SK-N-MC (cell line): ENCODE measurements at regions not wholly inside any gene's neighbourhood (a gene's known extent, or its start where the extent isn't known, plus 50 kb on each side); places are given as distances from the start of the nearest gene placed in this dataset.
A peak's percentile ranks its signal among the peaks of the same experiment; 100 is the strongest.
"Not testable (repeated sequence)": the region's sequence is repeated elsewhere in the genome, so short reads cannot be mapped to it uniquely, and the experiment has no call there.

ENCODE experiments used
- DNase-seq: peaks from one replicate; pipeline ENCODE4 v3.0.0-alpha.2; 2011; ENCODE audit warnings: low read depth, low spot score
- H3K27ac ChIP-seq: fragments of 200-600 bp; sonication (generic); 2 replicates; pipeline ENCODE4 v1.5.1; 2016; ENCODE audit warnings: mixed run types
- H3K36me3 ChIP-seq: fragments of 200-600 bp; sonication (generic); 2 replicates; pipeline ENCODE4 v1.6.1; 2017; ENCODE audit warnings: antibody characterized with exemption, low read length, mixed read lengths; ENCODE audit not compliant: insufficient read depth
- H3K4me3 ChIP-seq: fragments of 200-600 bp; sonication (generic); 2 replicates; pipeline ENCODE4 v1.5.1; 2016
- H3K9ac ChIP-seq: fragments of 200-600 bp; sonication (generic); 2 replicates; pipeline ENCODE4 v1.8.0; 2017; ENCODE audit warnings: mixed run types, mixed read lengths; ENCODE audit not compliant: insufficient read length
- H3K9me3 ChIP-seq: fragments of 200-600 bp; sonication (generic); 2 replicates; pipeline ENCODE4 v1.6.1; 2017; ENCODE audit warnings: low read depth, mild to moderate bottlenecking, antibody characterized with exemption, low read length, moderate library complexity, mixed read lengths

GRCh38 chr16:29607428-29607823 is 55.6 kb upstream of the SPN start:
- DNase-seq, H3K9ac ChIP-seq, H3K27ac ChIP-seq, H3K36me3 ChIP-seq, H3K4me3 ChIP-seq, H3K9me3 ChIP-seq: not testable (repeated sequence)

- not testable (repeated sequence) for H3K36me3 ChIP-seq, DNase-seq, H3K9me3 ChIP-seq, H3K27ac ChIP-seq
- peak overlapping the region; percentile 76 for H3K9ac ChIP-seq
- H3K4me3 ChIP-seq: peak overlapping the region; percentile 88
Observed at GRCh38 chr16:29612381-29613306, 50.4 kb upstream of the SPN start.
